ENCODE measurements at regions not wholly inside any gene's neighbourhood (a gene's known extent, or its start where the extent isn't known, plus 50 kb on each side); places are given as distances from the start of the nearest gene placed in this dataset.

- Histone ChIP-seq H2AFZ (ENCODE audit: insufficient read depth, low read depth, low read length, poor library complexity, severe bottlenecking) (no peak overlapping the region), H3K79me2 (ENCODE audit: control insufficient read depth, insufficient read depth, low read length) (no peaks in the 10 kb centered on the region), H3K27me3 (replicated peaks in 1 of 4; ENCODE audit: control extremely low read depth in 1 of 4, control insufficient read depth in 3 of 4, insufficient read depth in 4 of 4, low read length in 3 of 4) (no peaks in the 10 kb centered on the region), H3K9ac (ENCODE audit: low read length) (no peak overlapping the region), H3K4me3 (ENCODE audit: control extremely low read depth in 1 of 5, extremely low read depth in 1 of 5, insufficient read depth in 1 of 5, low read depth in 2 of 5, low read length in 4 of 5) (no peak overlapping the region), H3K9me3 (ENCODE audit: control extremely low read depth in 1 of 3, control insufficient read depth in 2 of 3, insufficient read depth in 1 of 3, low read length in 2 of 3) (no peaks in the 10 kb centered on the region), H3K27ac (ENCODE audit: low read length in 2 of 2) (no peak overlapping the region), H3K36me3 (replicated peaks in 1 of 2; ENCODE audit: control extremely low read depth in 1 of 2, control insufficient read depth in 1 of 2, extremely low read depth in 1 of 2, insufficient read depth in 2 of 2, low read length in 1 of 2) (no peaks in the 10 kb centered on the region), H4K20me1 (ENCODE audit: control insufficient read depth, insufficient read depth, low read length, poor library complexity, severe bottlenecking) (no peaks in the 10 kb centered on the region), H3K4me1 (ENCODE audit: control insufficient read depth in 2 of 2, insufficient read depth in 2 of 2, low read length in 2 of 2) (no peaks in the 10 kb centered on the region), H3K4me2 (replicated peaks; ENCODE audit: low read depth, low read length, poor library complexity, severe bottlenecking) (no peak overlapping the region)
- DNase-seq: no peak
- POLR2A ChIA-PET: no interaction called here
- ATAC-seq (ENCODE audit: low read depth): no peak
- Mint-ChIP-seq H3K4me3 (no peak overlapping the region), H3K27me3 (peaks cover 6% of the 10 kb centered on the region), H3K9me3 (ENCODE audit: insufficient read depth) (no peaks in the 10 kb centered on the region), H3K4me1 (no peaks in the 10 kb centered on the region), H3K27ac (no peak overlapping the region)
- CTCF ChIA-PET: no interaction called here
- no CpG with 5 or more reads among the region's 2 CpGs for WGBS (ENCODE audit: insufficient coverage)
- intact Hi-C loops (cut with micrococcal nuclease): no loop called here
- TF ChIP-seq CTCF (IDR thresholded peaks at IDR 0.05): no peak
- no peak for TF ChIP-seq EZH2 (IDR thresholded peaks at IDR 0.05; ENCODE audit: borderline replicate concordance, insufficient read depth, low read depth, low read length, poor library complexity, severe bottlenecking)
These were observed 72.4 kb upstream of the CACHD1 start for GRCh38 chr1:64397541-64397940.

- WGBS (ENCODE audit: insufficient coverage): 94% methylated on average over 5 of the region's 5 CpGs
- Histone ChIP-seq H3K4me2 (replicated peaks; ENCODE audit: low read depth, low read length, poor library complexity, severe bottlenecking) (no peak overlapping the region), H3K9me3 (ENCODE audit: control extremely low read depth in 1 of 3, control insufficient read depth in 2 of 3, insufficient read depth in 1 of 3, low read length in 2 of 3) (no peaks in the 10 kb centered on the region), H2AFZ (ENCODE audit: insufficient read depth, low read depth, low read length, poor library complexity, severe bottlenecking) (no peak overlapping the region), H3K27me3 (replicated peaks in 1 of 4; ENCODE audit: control extremely low read depth in 1 of 4, control insufficient read depth in 3 of 4, insufficient read depth in 4 of 4, low read length in 3 of 4) (no peaks in the 10 kb centered on the region), H3K36me3 (replicated peaks in 1 of 2; ENCODE audit: control extremely low read depth in 1 of 2, control insufficient read depth in 1 of 2, extremely low read depth in 1 of 2, insufficient read depth in 2 of 2, low read length in 1 of 2) (no peaks in the 10 kb centered on the region), H3K9ac (ENCODE audit: low read length) (no peak overlapping the region), H3K4me3 (ENCODE audit: control extremely low read depth in 1 of 5, extremely low read depth in 1 of 5, insufficient read depth in 1 of 5, low read depth in 2 of 5, low read length in 4 of 5) (no peak overlapping the region), H3K4me1 (ENCODE audit: control insufficient read depth in 2 of 2, insufficient read depth in 2 of 2, low read length in 2 of 2) (no peaks in the 10 kb centered on the region), H4K20me1 (ENCODE audit: control insufficient read depth, insufficient read depth, low read length, poor library complexity, severe bottlenecking) (no peaks in the 10 kb centered on the region), H3K27ac (ENCODE audit: low read length in 2 of 2) (no peak overlapping the region), H3K79me2 (ENCODE audit: control insufficient read depth, insufficient read depth, low read length) (no peaks in the 10 kb centered on the region)
- intact Hi-C loops (cut with micrococcal nuclease): no loop called here
- Mint-ChIP-seq H3K27me3 (peaks cover 1% of the 10 kb centered on the region), H3K4me3 (no peak overlapping the region), H3K4me1 (no peaks in the 10 kb centered on the region), H3K27ac (no peak overlapping the region), H3K9me3 (ENCODE audit: insufficient read depth) (no peaks in the 10 kb centered on the region)
- ATAC-seq (ENCODE audit: low read depth): no peak
- TF ChIP-seq EZH2 (IDR thresholded peaks at IDR 0.05; ENCODE audit: borderline replicate concordance, insufficient read depth, low read depth, low read length, poor library complexity, severe bottlenecking) (no peak), CTCF (IDR thresholded peaks at IDR 0.05) (no peak)
- no peak for DNase-seq
- POLR2A ChIA-PET: no interaction called here
- CTCF ChIA-PET: no interaction called here
These were observed 71.0 kb upstream of the CACHD1 start for GRCh38 chr1:64398936-64399335.
